Activated CD8-positive, alpha-beta T cell treated with anti-CD3 and anti-CD28 coated beads for 36 hours (primary cell): ENCODE measurements at regions not wholly inside any gene's neighbourhood (a gene's known extent, or its start where the extent isn't known, plus 50 kb on each side); places are given as distances from the start of the nearest gene placed in this dataset.
A peak's percentile ranks its signal among the peaks of the same experiment; 100 is the strongest.

Experiments used
- ATAC-seq: fragments of 200-7000 bp; cut with Tn5 transposase; one replicate; pipeline ENCODE4 v1.10.0; 2021; ENCODE audit warnings: mild to moderate bottlenecking, moderate library complexity
- CTCF ChIA-PET: fragments of 350-600 bp; sonication (Branson Sonifier 250); formaldehyde crosslinking; loops from one replicate; lab custom pipeline; 2021; ENCODE audit warnings: antibody characterized with exemption; lab: Charles Lee
- POLR2A ChIA-PET: fragments of 350-600 bp; sonication (Branson Sonifier 250); formaldehyde crosslinking; loops from one replicate; lab custom pipeline; 2021; ENCODE audit warnings: antibody characterized with exemption; lab: Charles Lee
- DNase-seq: peaks from one replicate; pipeline ENCODE4 v3.0.0-alpha.2; 2020
- H3K27ac Mint-ChIP-seq: one replicate; pipeline ENCODE4 v1.8.0; 2021; ENCODE audit warnings: mild to moderate bottlenecking, mixed read lengths
- H3K27me3 Mint-ChIP-seq: one replicate; pipeline ENCODE4 v1.8.0; 2021; ENCODE audit warnings: mixed read lengths
- H3K36me3 Mint-ChIP-seq: one replicate; pipeline ENCODE4 v1.8.0; 2021; ENCODE audit warnings: low read depth, mixed read lengths
- H3K4me1 Mint-ChIP-seq: one replicate; pipeline ENCODE4 v1.8.0; 2021; ENCODE audit warnings: low read depth, mixed read lengths
- H3K4me3 Mint-ChIP-seq: one replicate; pipeline ENCODE4 v1.8.0; 2021; ENCODE audit warnings: mild to moderate bottlenecking, moderate library complexity, mixed read lengths
- H3K9me3 Mint-ChIP-seq: one replicate; pipeline ENCODE4 v1.8.0; 2021; ENCODE audit warnings: mixed read lengths
- CTCF ChIP-seq: fragments of 200-600 bp; IDR thresholded peaks from one replicate; pipeline ENCODE4 v1.8.0; 2022; ENCODE audit warnings: antibody characterized with exemption, mild to moderate bottlenecking
- intact Hi-C: fragments of 100-400 bp; cut with micrococcal nuclease; formaldehyde crosslinking; loops from one replicate; pipeline ENCODE4 v1.10.0; 2022

- intact Hi-C loops = no loop called here
- ATAC-seq = no peak
- ChIA-PET POLR2A (no interaction called here), CTCF (no interaction called here)
- no peak for DNase-seq
- H3K36me3 Mint-ChIP-seq = peaks cover 1% of the 10 kb centered on the region
- H3K27ac Mint-ChIP-seq = no peak overlapping the region
- H3K27me3 Mint-ChIP-seq = peaks cover 11% of the 10 kb centered on the region
- H3K9me3 Mint-ChIP-seq = peaks cover 7% of the 10 kb centered on the region
- TF ChIP-seq CTCF = no peak
- H3K4me3 Mint-ChIP-seq = no peak overlapping the region
- no peaks in the 10 kb centered on the region for H3K4me1 Mint-ChIP-seq
Observed at GRCh38 chr1:14090531-14090930, 390.5 kb downstream of the PRDM2 start.

GRCh38 chr1:14094611-14095400 lies 394.8 kb downstream of the PRDM2 start:
- peak; percentile 46 for TF ChIP-seq CTCF
- ATAC-seq = no peak
- CTCF ChIA-PET = interaction anchor here (0.6 kb wide), 1 partner anchor 422 kb away, joined by 3 read pairs; no protein-coding TSS in a partner anchor

GRCh38 chr1:14098294-14098913 lies 398.4 kb downstream of the PRDM2 start:
- Mint-ChIP-seq H3K4me1 (no peaks in the 10 kb centered on the region), H3K27ac (no peak overlapping the region), H3K27me3 (peaks cover 8% of the 10 kb centered on the region), H3K36me3 (no peaks in the 10 kb centered on the region), H3K9me3 (no peaks in the 10 kb centered on the region), H3K4me3 (no peak overlapping the region)
- ChIA-PET POLR2A (interaction anchor here (0.6 kb wide), 1 partner anchor 458 kb away, joined by 3 read pairs; no protein-coding TSS in a partner anchor), CTCF (no interaction called here)
- intact Hi-C loops = no loop called here
- ATAC-seq (no peak), DNase-seq (no peak)
- no peak for TF ChIP-seq CTCF

More at GRCh38 chr1:14094611-14095400, 394.8 kb downstream of the PRDM2 start:
- H3K27ac Mint-ChIP-seq = no peak overlapping the region
- H3K9me3 Mint-ChIP-seq = peaks cover 7% of the 10 kb centered on the region
- peaks cover 14% of the 10 kb centered on the region for H3K27me3 Mint-ChIP-seq
- intact Hi-C loops = no loop called here
- no peaks in the 10 kb centered on the region for H3K4me1 Mint-ChIP-seq
- DNase-seq = no peak
- peaks cover 1% of the 10 kb centered on the region for H3K36me3 Mint-ChIP-seq
- H3K4me3 Mint-ChIP-seq = no peak overlapping the region
- POLR2A ChIA-PET = no interaction called here

- TF ChIP-seq CTCF = no peak
- ChIA-PET POLR2A (no interaction called here), CTCF (no interaction called here)
- H3K4me3 Mint-ChIP-seq = no peak overlapping the region
- H3K27ac Mint-ChIP-seq = no peak overlapping the region
- H3K27me3 Mint-ChIP-seq = peaks cover 9% of the 10 kb centered on the region
- ATAC-seq (no peak), DNase-seq (no peak)
- intact Hi-C loops = no loop called here
- no peaks in the 10 kb centered on the region for H3K4me1 Mint-ChIP-seq
- no peaks in the 10 kb centered on the region for H3K9me3 Mint-ChIP-seq
- H3K36me3 Mint-ChIP-seq = no peaks in the 10 kb centered on the region
Observed at GRCh38 chr1:14100444-14100843, 400.5 kb downstream of the PRDM2 start.

- no peaks in the 10 kb centered on the region for H3K9me3 Mint-ChIP-seq
- intact Hi-C loops = no loop called here
- no peak for TF ChIP-seq CTCF
- H3K27ac Mint-ChIP-seq = no peak overlapping the region
- ATAC-seq = no peak
- no peaks in the 10 kb centered on the region for H3K36me3 Mint-ChIP-seq
- no peak overlapping the region for H3K4me3 Mint-ChIP-seq
- H3K4me1 Mint-ChIP-seq = no peaks in the 10 kb centered on the region
- DNase-seq = no peak
- ChIA-PET POLR2A (no interaction called here), CTCF (no interaction called here)
- peaks cover 10% of the 10 kb centered on the region for H3K27me3 Mint-ChIP-seq
Observed at GRCh38 chr1:14100919-14101318, 400.9 kb downstream of the PRDM2 start.
